HEK293 (cell line): ENCODE measurements at regions not wholly inside any gene's neighbourhood (a gene's known extent, or its start where the extent isn't known, plus 50 kb on each side); places are given as distances from the start of the nearest gene placed in this dataset.

Experiments used
- CTCF ChIA-PET: fragments of 350-600 bp; formaldehyde crosslinking; extraction: SDS; loops from one replicate; lab custom pipeline; 2021; ENCODE audit warnings: antibody characterized with exemption; lab: Yijun Ruan, JAX
- POLR2A ChIA-PET: fragments of 300-600 bp; formaldehyde crosslinking; extraction: SDS; loops from one replicate; lab custom pipeline; 2020; ENCODE audit warnings: antibody characterized with exemption, inconsistent platforms; lab: Yijun Ruan, JAX
- H3K27ac ChIP-seq: fragments of 200-500 bp; sonication (Bioruptor generic); 2 replicates; pipeline ENCODE4 v1.5.1; 2014; ENCODE audit warnings: low read depth, low read length, control low read depth, inconsistent platforms; ENCODE audit errors: extremely low read depth
- H3K36me3 ChIP-seq, 2 experiments: fragments of 200-500 bp in 1 of 2; sonication (Bioruptor generic) in 1 of 2; 1 replicate in 1 of 2; 2 replicates in 1 of 2; pipeline ENCODE4 v1.5.1; 2014 to 2017; ENCODE audit warnings: inconsistent platforms in 2 of 2, low read length in 2 of 2; ENCODE audit not compliant: control insufficient read depth in 2 of 2, insufficient read depth in 1 of 2
- H3K4me1 ChIP-seq: fragments of 200-500 bp; sonication (Bioruptor generic); 2 replicates; pipeline ENCODE4 v1.5.1; 2014; ENCODE audit warnings: mild to moderate bottlenecking, low read length, inconsistent platforms; ENCODE audit not compliant: control insufficient read depth, insufficient read depth
- H3K4me3 ChIP-seq: 2 replicates; pipeline ENCODE4 v1.5.1; 2011; ENCODE audit warnings: low read depth, mild to moderate bottlenecking, control low read depth, low read length, moderate library complexity
- H3K9me3 ChIP-seq: fragments of 200-500 bp; sonication (Bioruptor generic); 2 replicates; pipeline ENCODE4 v1.5.1; 2014; ENCODE audit warnings: low read depth, low read length, inconsistent platforms; ENCODE audit not compliant: control insufficient read depth, insufficient read depth
- GLIS1 ChIP-seq: fragments of 450-650 bp; formaldehyde crosslinking; IDR thresholded peaks from 2 replicates; pipeline ENCODE4 v1.5.1; 2016; ENCODE audit warnings: missing biosample characterization, missing genetic modification characterization
- GLIS2 ChIP-seq: fragments of 450-650 bp; formaldehyde crosslinking; IDR thresholded peaks from 2 replicates; pipeline ENCODE4 v1.5.1; 2016; ENCODE audit warnings: missing biosample characterization, missing genetic modification characterization
- KLF10 ChIP-seq: fragments of 450-650 bp; IDR thresholded peaks from 2 replicates; pipeline ENCODE4 v1.5.1; 2018; ENCODE audit warnings: missing biosample characterization, mild to moderate bottlenecking, missing genetic modification characterization
- KLF9 ChIP-seq: fragments of 450-650 bp; formaldehyde crosslinking; IDR thresholded peaks from 2 replicates; pipeline ENCODE4 v1.5.1; 2016; ENCODE audit warnings: missing biosample characterization, missing genetic modification characterization, low read depth
- OSR2 ChIP-seq: fragments of 450-650 bp; formaldehyde crosslinking; IDR thresholded peaks from 2 replicates; pipeline ENCODE4 v1.5.1; 2016; ENCODE audit warnings: missing biosample characterization, missing genetic modification characterization
- OVOL3 ChIP-seq: fragments of 450-650 bp; formaldehyde crosslinking; IDR thresholded peaks from 2 replicates; pipeline ENCODE4 v1.5.1; 2016; ENCODE audit warnings: missing biosample characterization, missing genetic modification characterization
- SCRT1 ChIP-seq: fragments of 450-650 bp; formaldehyde crosslinking; IDR thresholded peaks from 2 replicates; pipeline ENCODE4 v1.5.1; 2016; ENCODE audit warnings: missing biosample characterization, missing genetic modification characterization, borderline replicate concordance
- SP3 ChIP-seq: fragments of 450-650 bp; formaldehyde crosslinking; IDR thresholded peaks from 2 replicates; pipeline ENCODE4 v1.5.1; 2016; ENCODE audit warnings: missing biosample characterization, missing genetic modification characterization
- TCF7L2 ChIP-seq: IDR thresholded peaks from 2 replicates; pipeline ENCODE4 v1.6.1; 2011; ENCODE audit warnings: low read depth, mild to moderate bottlenecking, inconsistent platforms, low read length, moderate library complexity, borderline replicate concordance
- ZBTB48 ChIP-seq: fragments of 450-650 bp; formaldehyde crosslinking; IDR thresholded peaks from 2 replicates; pipeline ENCODE4 v1.5.1; 2016; ENCODE audit warnings: missing biosample characterization, missing genetic modification characterization
- ZNF561 ChIP-seq: fragments of 450-650 bp; IDR thresholded peaks from 2 replicates; pipeline ENCODE4 v1.5.1; 2018; ENCODE audit warnings: missing biosample characterization, missing genetic modification characterization, borderline replicate concordance
- ZNF621 ChIP-seq: fragments of 450-650 bp; formaldehyde crosslinking; IDR thresholded peaks from 2 replicates; pipeline ENCODE4 v1.5.1; 2017; ENCODE audit warnings: missing biosample characterization, missing genetic modification characterization
- ZNF791 ChIP-seq: fragments of 450-650 bp; formaldehyde crosslinking; IDR thresholded peaks from 2 replicates; pipeline ENCODE4 v1.5.1; 2016; ENCODE audit warnings: missing biosample characterization, missing genetic modification characterization
- ZNF843 ChIP-seq: fragments of 450-650 bp; formaldehyde crosslinking; IDR thresholded peaks from 2 replicates; pipeline ENCODE4 v1.5.1; 2016; ENCODE audit warnings: missing biosample characterization, missing genetic modification characterization
- ZSCAN23 ChIP-seq: fragments of 450-650 bp; formaldehyde crosslinking; IDR thresholded peaks from 2 replicates; pipeline ENCODE4 v1.5.1; 2016; ENCODE audit warnings: missing biosample characterization, missing genetic modification characterization
- TF ChIP-seq, protein P1 (sequence below): fragments of 450-650 bp; formaldehyde crosslinking; IDR thresholded peaks from 2 replicates; pipeline ENCODE4 v1.5.1; 2017; ENCODE audit warnings: missing biosample characterization, missing genetic modification characterization
- TF ChIP-seq, protein P2 (sequence below): fragments of 450-650 bp; IDR thresholded peaks from 2 replicates; pipeline ENCODE4 v1.5.1; 2018; ENCODE audit warnings: missing biosample characterization, missing genetic modification characterization
- TF ChIP-seq, protein P3 (sequence below): fragments of 450-650 bp; formaldehyde crosslinking; IDR thresholded peaks from 2 replicates; pipeline ENCODE4 v1.5.1; 2016; ENCODE audit warnings: missing biosample characterization, missing genetic modification characterization
- TF ChIP-seq, protein P4 (sequence below): fragments of 450-650 bp; formaldehyde crosslinking; IDR thresholded peaks from 2 replicates; pipeline ENCODE4 v1.5.1; 2017; ENCODE audit warnings: missing biosample characterization, missing genetic modification characterization
- TF ChIP-seq, protein P5 (sequence below): fragments of 450-650 bp; formaldehyde crosslinking; IDR thresholded peaks from 2 replicates; pipeline ENCODE4 v1.5.1; 2016; ENCODE audit warnings: missing biosample characterization, missing genetic modification characterization
- TF ChIP-seq, protein P6 (sequence below): sonication (generic); formaldehyde crosslinking; IDR thresholded peaks from 2 replicates; pipeline ENCODE4 v1.8.1; 2022; ENCODE audit warnings: mild to moderate bottlenecking, moderate library complexity, missing genetic modification reagents

DNA sequence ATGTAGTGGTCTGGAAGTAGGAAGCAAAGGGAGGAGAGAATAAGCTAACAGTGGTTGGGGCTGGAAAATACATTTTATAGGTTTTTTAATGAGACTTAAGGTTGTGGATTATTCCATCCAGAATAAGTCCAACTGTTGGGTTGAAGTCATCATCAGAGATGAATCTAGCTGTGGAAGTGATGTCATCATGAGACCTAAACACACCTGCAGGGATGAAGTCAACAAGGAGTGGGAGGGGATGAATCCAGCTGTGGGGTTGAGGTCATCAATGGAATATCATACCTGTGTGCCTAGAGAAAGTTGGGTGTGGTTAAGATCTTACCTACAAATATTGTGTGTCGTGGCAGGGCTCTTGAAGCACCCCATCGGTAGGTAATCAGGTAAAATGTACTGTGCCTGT, 730.7 kb downstream of the RFPL4B start (continued):
- 0 out of 2 replicates have a peak, but pooled peaks have one; percentile 12 for TF ChIP-seq SP3 (tag by site-specific recombination)

DNA sequence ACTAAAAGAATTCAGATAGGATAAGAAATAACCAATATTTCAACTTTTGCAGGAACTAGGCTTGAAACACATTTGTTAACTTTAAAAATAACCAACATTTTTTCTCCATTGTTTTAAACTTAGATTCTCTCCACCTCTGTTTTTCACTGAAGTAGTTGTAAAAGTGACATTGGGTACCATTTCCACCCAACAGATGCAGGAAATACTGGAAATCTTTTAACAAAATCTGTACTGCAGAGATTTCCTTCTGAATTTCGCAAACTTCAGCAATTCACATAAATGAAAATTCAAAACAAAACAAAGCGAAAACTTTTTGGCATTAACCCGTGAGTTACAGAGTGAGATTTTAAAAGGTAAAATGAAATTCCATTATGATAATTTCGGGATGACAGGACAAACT, 731.7 kb downstream of the RFPL4B start:
- no peaks in the 10 kb centered on the region for H3K9me3 ChIP-seq
- ChIA-PET CTCF (no interaction called here), POLR2A (no interaction called here)
- no peak for TF ChIP-seq OVOL3 (tag by site-specific recombination)
- TF ChIP-seq ZNF561 (tag by site-specific recombination), result no peak
- TF ChIP-seq KLF9 (tag by site-specific recombination), result no peak
- TF ChIP-seq, protein P1, sequence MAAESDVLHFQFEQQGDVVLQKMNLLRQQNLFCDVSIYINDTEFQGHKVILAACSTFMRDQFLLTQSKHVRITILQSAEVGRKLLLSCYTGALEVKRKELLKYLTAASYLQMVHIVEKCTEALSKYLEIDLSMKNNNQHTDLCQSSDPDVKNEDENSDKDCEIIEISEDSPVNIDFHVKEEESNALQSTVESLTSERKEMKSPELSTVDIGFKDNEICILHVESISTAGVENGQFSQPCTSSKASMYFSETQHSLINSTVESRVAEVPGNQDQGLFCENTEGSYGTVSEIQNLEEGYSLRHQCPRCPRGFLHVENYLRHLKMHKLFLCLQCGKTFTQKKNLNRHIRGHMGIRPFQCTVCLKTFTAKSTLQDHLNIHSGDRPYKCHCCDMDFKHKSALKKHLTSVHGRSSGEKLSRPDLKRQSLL (tag by site-specific recombination), result no peak
- TF ChIP-seq SCRT1 (tag by site-specific recombination), result no peak
- no peak for TF ChIP-seq ZBTB48 (tag by site-specific recombination)
- TF ChIP-seq, protein P2, sequence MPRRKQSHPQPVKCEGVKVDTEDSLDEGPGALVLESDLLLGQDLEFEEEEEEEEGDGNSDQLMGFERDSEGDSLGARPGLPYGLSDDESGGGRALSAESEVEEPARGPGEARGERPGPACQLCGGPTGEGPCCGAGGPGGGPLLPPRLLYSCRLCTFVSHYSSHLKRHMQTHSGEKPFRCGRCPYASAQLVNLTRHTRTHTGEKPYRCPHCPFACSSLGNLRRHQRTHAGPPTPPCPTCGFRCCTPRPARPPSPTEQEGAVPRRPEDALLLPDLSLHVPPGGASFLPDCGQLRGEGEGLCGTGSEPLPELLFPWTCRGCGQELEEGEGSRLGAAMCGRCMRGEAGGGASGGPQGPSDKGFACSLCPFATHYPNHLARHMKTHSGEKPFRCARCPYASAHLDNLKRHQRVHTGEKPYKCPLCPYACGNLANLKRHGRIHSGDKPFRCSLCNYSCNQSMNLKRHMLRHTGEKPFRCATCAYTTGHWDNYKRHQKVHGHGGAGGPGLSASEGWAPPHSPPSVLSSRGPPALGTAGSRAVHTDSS, result no peak
- TF ChIP-seq, protein P3, sequence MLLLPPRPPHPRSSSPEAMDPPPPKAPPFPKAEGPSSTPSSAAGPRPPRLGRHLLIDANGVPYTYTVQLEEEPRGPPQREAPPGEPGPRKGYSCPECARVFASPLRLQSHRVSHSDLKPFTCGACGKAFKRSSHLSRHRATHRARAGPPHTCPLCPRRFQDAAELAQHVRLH (tag by site-specific recombination), result no peak
- TF ChIP-seq GLIS1 (tag by site-specific recombination), result no peak
- TF ChIP-seq, protein P4, sequence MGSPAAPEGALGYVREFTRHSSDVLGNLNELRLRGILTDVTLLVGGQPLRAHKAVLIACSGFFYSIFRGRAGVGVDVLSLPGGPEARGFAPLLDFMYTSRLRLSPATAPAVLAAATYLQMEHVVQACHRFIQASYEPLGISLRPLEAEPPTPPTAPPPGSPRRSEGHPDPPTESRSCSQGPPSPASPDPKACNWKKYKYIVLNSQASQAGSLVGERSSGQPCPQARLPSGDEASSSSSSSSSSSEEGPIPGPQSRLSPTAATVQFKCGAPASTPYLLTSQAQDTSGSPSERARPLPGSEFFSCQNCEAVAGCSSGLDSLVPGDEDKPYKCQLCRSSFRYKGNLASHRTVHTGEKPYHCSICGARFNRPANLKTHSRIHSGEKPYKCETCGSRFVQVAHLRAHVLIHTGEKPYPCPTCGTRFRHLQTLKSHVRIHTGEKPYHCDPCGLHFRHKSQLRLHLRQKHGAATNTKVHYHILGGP (tag by site-specific recombination), result no peak
- TF ChIP-seq, protein P5, sequence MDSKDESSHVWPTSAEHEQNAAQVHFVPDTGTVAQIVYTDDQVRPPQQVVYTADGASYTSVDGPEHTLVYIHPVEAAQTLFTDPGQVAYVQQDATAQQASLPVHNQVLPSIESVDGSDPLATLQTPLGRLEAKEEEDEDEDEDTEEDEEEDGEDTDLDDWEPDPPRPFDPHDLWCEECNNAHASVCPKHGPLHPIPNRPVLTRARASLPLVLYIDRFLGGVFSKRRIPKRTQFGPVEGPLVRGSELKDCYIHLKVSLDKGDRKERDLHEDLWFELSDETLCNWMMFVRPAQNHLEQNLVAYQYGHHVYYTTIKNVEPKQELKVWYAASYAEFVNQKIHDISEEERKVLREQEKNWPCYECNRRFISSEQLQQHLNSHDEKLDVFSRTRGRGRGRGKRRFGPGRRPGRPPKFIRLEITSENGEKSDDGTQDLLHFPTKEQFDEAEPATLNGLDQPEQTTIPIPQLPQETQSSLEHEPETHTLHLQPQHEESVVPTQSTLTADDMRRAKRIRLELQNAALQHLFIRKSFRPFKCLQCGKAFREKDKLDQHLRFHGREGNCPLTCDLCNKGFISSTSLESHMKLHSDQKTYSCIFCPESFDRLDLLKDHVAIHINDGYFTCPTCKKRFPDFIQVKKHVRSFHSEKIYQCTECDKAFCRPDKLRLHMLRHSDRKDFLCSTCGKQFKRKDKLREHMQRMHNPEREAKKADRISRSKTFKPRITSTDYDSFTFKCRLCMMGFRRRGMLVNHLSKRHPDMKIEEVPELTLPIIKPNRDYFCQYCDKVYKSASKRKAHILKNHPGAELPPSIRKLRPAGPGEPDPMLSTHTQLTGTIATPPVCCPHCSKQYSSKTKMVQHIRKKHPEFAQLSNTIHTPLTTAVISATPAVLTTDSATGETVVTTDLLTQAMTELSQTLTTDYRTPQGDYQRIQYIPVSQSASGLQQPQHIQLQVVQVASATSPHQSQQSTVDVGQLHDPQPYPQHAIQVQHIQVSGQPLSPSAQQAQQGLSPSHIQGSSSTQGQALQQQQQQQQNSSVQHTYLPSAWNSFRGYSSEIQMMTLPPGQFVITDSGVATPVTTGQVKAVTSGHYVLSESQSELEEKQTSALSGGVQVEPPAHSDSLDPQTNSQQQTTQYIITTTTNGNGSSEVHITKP (tag by site-specific recombination), result no peak
- TF ChIP-seq ZNF621 (tag by site-specific recombination), result no peak
- no peak for TF ChIP-seq ZNF843 (tag by site-specific recombination)
- TF ChIP-seq, protein P6, sequence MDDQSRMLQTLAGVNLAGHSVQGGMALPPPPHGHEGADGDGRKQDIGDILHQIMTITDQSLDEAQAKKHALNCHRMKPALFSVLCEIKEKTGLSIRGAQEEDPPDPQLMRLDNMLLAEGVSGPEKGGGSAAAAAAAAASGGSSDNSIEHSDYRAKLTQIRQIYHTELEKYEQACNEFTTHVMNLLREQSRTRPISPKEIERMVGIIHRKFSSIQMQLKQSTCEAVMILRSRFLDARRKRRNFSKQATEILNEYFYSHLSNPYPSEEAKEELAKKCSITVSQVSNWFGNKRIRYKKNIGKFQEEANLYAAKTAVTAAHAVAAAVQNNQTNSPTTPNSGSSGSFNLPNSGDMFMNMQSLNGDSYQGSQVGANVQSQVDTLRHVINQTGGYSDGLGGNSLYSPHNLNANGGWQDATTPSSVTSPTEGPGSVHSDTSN (CRISPR knock-in tag), result no peak
- TF ChIP-seq KLF10, result no peak
- no peak for TF ChIP-seq GLIS2 (tag by site-specific recombination)
- no peak for TF ChIP-seq OSR2
- TF ChIP-seq TCF7L2, result no peak
- no peak for TF ChIP-seq ZSCAN23 (tag by site-specific recombination)
- no peak for TF ChIP-seq ZNF791 (tag by site-specific recombination)
- H3K4me3 ChIP-seq, result no peak overlapping the region
- no peak overlapping the region for H3K27ac ChIP-seq
- no peaks in the 10 kb centered on the region for H3K36me3 ChIP-seq
- no peaks in the 10 kb centered on the region for H3K4me1 ChIP-seq
